Prostate gland (tissue), 2 donors: ENCODE measurements at regions not wholly inside any gene's neighbourhood (a gene's known extent, or its start where the extent isn't known, plus 50 kb on each side); places are given as distances from the start of the nearest gene placed in this dataset.

Experiments used
- POLR2A ChIP-seq: fragments of 450-650 bp; IDR thresholded peaks from one replicate; pipeline ENCODE4 v1.6.1; 2016; ENCODE audit warnings: antibody characterized with exemption, mild to moderate bottlenecking
- TF ChIP-seq, protein P1 (sequence below), 4 experiments: fragments of 200-600 bp in 2 of 4; fragments of 450-650 bp in 2 of 4; sonication (generic) in 2 of 4; IDR thresholded peaks; 1 replicate in 3 of 4; 2 replicates in 1 of 4; pipeline ENCODE4 v1.5.1; 2016 to 2019; ENCODE audit warnings: antibody characterized with exemption in 4 of 4, mild to moderate bottlenecking in 2 of 4, moderate library complexity in 2 of 4

DNA sequence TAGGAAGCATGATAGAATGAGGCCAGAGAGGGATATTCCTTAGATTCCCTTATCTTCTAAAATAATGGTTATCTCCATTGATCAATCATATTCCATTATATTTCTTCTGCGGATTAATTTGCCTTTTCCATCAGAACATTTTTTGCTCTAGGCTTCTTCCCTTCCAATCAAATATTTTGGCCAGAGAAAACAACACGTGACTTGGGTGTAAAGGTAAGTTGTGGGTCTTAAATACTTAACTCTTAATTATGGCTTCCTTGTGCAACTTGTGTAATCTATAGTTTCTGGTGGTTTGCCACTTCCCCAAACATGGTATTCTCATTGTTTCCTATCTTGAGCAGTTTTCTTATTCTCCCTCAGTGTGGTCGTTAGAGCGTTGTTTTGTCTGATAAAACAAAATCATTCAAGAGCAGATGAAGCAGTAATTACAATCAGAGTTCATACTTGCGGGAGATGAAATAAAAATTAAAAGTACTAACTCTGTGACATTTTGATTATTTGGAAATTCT is 889.3 kb downstream of the MAT2B start:
- TF ChIP-seq, protein P1, sequence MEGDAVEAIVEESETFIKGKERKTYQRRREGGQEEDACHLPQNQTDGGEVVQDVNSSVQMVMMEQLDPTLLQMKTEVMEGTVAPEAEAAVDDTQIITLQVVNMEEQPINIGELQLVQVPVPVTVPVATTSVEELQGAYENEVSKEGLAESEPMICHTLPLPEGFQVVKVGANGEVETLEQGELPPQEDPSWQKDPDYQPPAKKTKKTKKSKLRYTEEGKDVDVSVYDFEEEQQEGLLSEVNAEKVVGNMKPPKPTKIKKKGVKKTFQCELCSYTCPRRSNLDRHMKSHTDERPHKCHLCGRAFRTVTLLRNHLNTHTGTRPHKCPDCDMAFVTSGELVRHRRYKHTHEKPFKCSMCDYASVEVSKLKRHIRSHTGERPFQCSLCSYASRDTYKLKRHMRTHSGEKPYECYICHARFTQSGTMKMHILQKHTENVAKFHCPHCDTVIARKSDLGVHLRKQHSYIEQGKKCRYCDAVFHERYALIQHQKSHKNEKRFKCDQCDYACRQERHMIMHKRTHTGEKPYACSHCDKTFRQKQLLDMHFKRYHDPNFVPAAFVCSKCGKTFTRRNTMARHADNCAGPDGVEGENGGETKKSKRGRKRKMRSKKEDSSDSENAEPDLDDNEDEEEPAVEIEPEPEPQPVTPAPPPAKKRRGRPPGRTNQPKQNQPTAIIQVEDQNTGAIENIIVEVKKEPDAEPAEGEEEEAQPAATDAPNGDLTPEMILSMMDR (IDR thresholded peaks at IDR 0.05), result no peak
- no peak for TF ChIP-seq POLR2A
